ENCODE measurements at regions not wholly inside any gene's neighbourhood (a gene's known extent, or its start where the extent isn't known, plus 50 kb on each side); places are given as distances from the start of the nearest gene placed in this dataset.
"Not testable (repeated sequence)": the region's sequence is repeated elsewhere in the genome, so short reads cannot be mapped to it uniquely, and the experiment has no call there.

GRCh38 chr2:125825781-125826180 is 830.2 kb upstream of the GYPC start:
- TF ChIP-seq YY1 (IDR thresholded peaks at IDR 0.05; ENCODE audit: insufficient read depth, insufficient read length); ZNF274 (IDR thresholded peaks at IDR 0.05; ENCODE audit: low read depth, low read length); SUZ12 (IDR thresholded peaks at IDR 0.05; ENCODE audit: extremely low read depth, insufficient read depth, insufficient read length): not testable (repeated sequence)
